CD1c-positive myeloid dendritic cell (primary cell): ENCODE measurements at regions not wholly inside any gene's neighbourhood (a gene's known extent, or its start where the extent isn't known, plus 50 kb on each side); places are given as distances from the start of the nearest gene placed in this dataset.
"Not testable (repeated sequence)": the region's sequence is repeated elsewhere in the genome, so short reads cannot be mapped to it uniquely, and the experiment has no call there.

Experiments
- DNase-seq: peaks from one replicate; pipeline ENCODE4 v3.0.0-alpha.2; 2016; ENCODE audit errors: extremely low spot score

GRCh38 chr2:87263868-87264518 is 242.3 kb upstream of the PLGLB1 start:
- not testable (repeated sequence) for DNase-seq

- DNase-seq, result not testable (repeated sequence)
Measured at GRCh38 chr2:87275192-87275591, 253.5 kb upstream of the PLGLB1 start.

GRCh38 chr2:87275974-87276629 is 254.5 kb upstream of the PLGLB1 start:
- DNase-seq, result not testable (repeated sequence)

- DNase-seq, result not testable (repeated sequence)
Measured at GRCh38 chr2:87276673-87277072, 255.0 kb upstream of the PLGLB1 start.

GRCh38 chr2:87277734-87278133 is 256.1 kb upstream of the PLGLB1 start:
- not testable (repeated sequence) for DNase-seq

- DNase-seq, result not testable (repeated sequence)
Measured at GRCh38 chr2:87280596-87281355, 259.1 kb upstream of the PLGLB1 start.

GRCh38 chr2:87283735-87284470 is 262.3 kb upstream of the PLGLB1 start:
- not testable (repeated sequence) for DNase-seq

GRCh38 chr2:87284471-87284772 is 262.8 kb upstream of the PLGLB1 start:
- not testable (repeated sequence) for DNase-seq

GRCh38 chr2:87285139-87285538 is 263.5 kb upstream of the PLGLB1 start:
- not testable (repeated sequence) for DNase-seq

- not testable (repeated sequence) for DNase-seq
Measured at GRCh38 chr2:87290566-87291307, 269.1 kb upstream of the PLGLB1 start.

- DNase-seq, result peak; percentile 21
Measured at GRCh38 chr2:87291400-87292200, 270.0 kb upstream of the PLGLB1 start.

- DNase-seq, result not testable (repeated sequence)
Measured at GRCh38 chr2:87293931-87294594, 272.4 kb upstream of the PLGLB1 start.

- not testable (repeated sequence) for DNase-seq
Measured at GRCh38 chr2:87295135-87295534, 273.5 kb upstream of the PLGLB1 start.

GRCh38 chr2:87301349-87301748 is 279.7 kb upstream of the PLGLB1 start:
- not testable (repeated sequence) for DNase-seq

- DNase-seq, result not testable (repeated sequence)
Measured at GRCh38 chr2:87301871-87302270, 280.2 kb upstream of the PLGLB1 start.

GRCh38 chr2:87308621-87309020 is 287.0 kb upstream of the PLGLB1 start:
- DNase-seq, result not testable (repeated sequence)

- DNase-seq, result not testable (repeated sequence)
Measured at GRCh38 chr2:87309785-87310184, 288.1 kb upstream of the PLGLB1 start.

- DNase-seq, result not testable (repeated sequence)
Measured at GRCh38 chr2:87311896-87312441, 290.3 kb upstream of the PLGLB1 start.

GRCh38 chr2:87314622-87315021 is 293.0 kb upstream of the PLGLB1 start:
- DNase-seq, result not testable (repeated sequence)
